NT2/D1 (cell line): ENCODE measurements at regions not wholly inside any gene's neighbourhood (a gene's known extent, or its start where the extent isn't known, plus 50 kb on each side); places are given as distances from the start of the nearest gene placed in this dataset.

Experiments used
- SUZ12 ChIP-seq: IDR thresholded peaks from 2 replicates; pipeline ENCODE4 v1.6.1; 2011; ENCODE audit not compliant: insufficient read length, insufficient read depth; ENCODE audit errors: extremely low read depth
- YY1 ChIP-seq: IDR thresholded peaks from 2 replicates; pipeline ENCODE4 v1.6.1; 2011; ENCODE audit not compliant: insufficient read length, insufficient read depth
- ZNF274 ChIP-seq: IDR thresholded peaks from 2 replicates; pipeline ENCODE4 v1.6.1; 2011; ENCODE audit warnings: mild to moderate bottlenecking, low read depth, low read length

DNA sequence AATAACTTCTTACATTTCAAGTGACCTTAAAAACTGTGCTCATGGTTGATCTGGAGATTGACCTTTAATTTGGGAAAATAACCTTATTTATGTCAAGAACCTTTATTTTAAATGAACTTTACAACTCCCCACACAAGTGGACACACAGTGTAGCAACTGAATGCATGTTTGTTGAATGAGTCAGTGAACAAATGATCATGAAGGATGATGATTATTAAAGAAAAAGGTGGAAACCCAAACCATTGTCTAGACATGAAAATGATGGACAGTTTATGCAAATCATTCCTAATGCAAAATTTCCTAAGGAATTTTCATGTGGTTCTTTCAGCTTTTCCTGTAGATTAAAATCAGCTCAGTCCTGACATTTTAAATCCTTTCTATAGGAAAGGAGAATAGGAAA is 439.8 kb upstream of the RUNX1 start:
- TF ChIP-seq YY1 (no peak), ZNF274 (no peak), SUZ12 (no peak)
